ENCODE measurements at regions not wholly inside any gene's neighbourhood (a gene's known extent, or its start where the extent isn't known, plus 50 kb on each side); places are given as distances from the start of the nearest gene placed in this dataset.
"Not testable (repeated sequence)": the region's sequence is repeated elsewhere in the genome, so short reads cannot be mapped to it uniquely, and the experiment has no call there.

GRCh38 chr10:33899578-33900531, 565.4 kb upstream of the NRP1 start:
- DNase-seq (ENCODE audit: low spot score) = no peak

GRCh38 chr10:33897291-33897752, 562.9 kb upstream of the NRP1 start:
- no peak for DNase-seq (ENCODE audit: low spot score)

GRCh38 chr10:33893506-33893905, 559.0 kb upstream of the NRP1 start:
- no peak for DNase-seq (ENCODE audit: low spot score)

- DNase-seq (ENCODE audit: low spot score) = no peak
Measured at GRCh38 chr10:33889371-33889770, 554.9 kb upstream of the NRP1 start.

GRCh38 chr10:33887188-33887587, 552.7 kb upstream of the NRP1 start:
- no peak for DNase-seq (ENCODE audit: low spot score)

- DNase-seq (ENCODE audit: low spot score) = no peak
Measured at GRCh38 chr10:33886299-33886698, 551.8 kb upstream of the NRP1 start.

GRCh38 chr10:33884604-33885003, 550.1 kb upstream of the NRP1 start:
- DNase-seq (ENCODE audit: low spot score) = no peak

GRCh38 chr10:33883881-33884280, 549.4 kb upstream of the NRP1 start:
- no peak for DNase-seq (ENCODE audit: low spot score)

GRCh38 chr10:33882996-33883395, 548.5 kb upstream of the NRP1 start:
- no peak for DNase-seq (ENCODE audit: low spot score)

- DNase-seq (ENCODE audit: low spot score) = peak; percentile 7
Measured at GRCh38 chr10:33880291-33880690, 545.8 kb upstream of the NRP1 start.

- DNase-seq (ENCODE audit: low spot score) = no peak
Measured at GRCh38 chr10:33878238-33878786, 543.8 kb upstream of the NRP1 start.

- DNase-seq (ENCODE audit: low spot score) = no peak
Measured at GRCh38 chr10:33876584-33877400, 542.3 kb upstream of the NRP1 start.

- no peak for DNase-seq (ENCODE audit: low spot score)
Measured at GRCh38 chr10:33875924-33876583, 541.6 kb upstream of the NRP1 start.

- DNase-seq (ENCODE audit: low spot score) = no peak
Measured at GRCh38 chr10:33871061-33871956, 536.8 kb upstream of the NRP1 start.

- no peak for DNase-seq (ENCODE audit: low spot score)
Measured at GRCh38 chr10:33869481-33869880, 535.0 kb upstream of the NRP1 start.

- no peak for DNase-seq (ENCODE audit: low spot score)
Measured at GRCh38 chr10:33869028-33869427, 534.6 kb upstream of the NRP1 start.

- DNase-seq (ENCODE audit: low spot score) = not testable (repeated sequence)
Measured at GRCh38 chr10:33867199-33867789, 532.8 kb upstream of the NRP1 start.

GRCh38 chr10:33863352-33863751, 528.9 kb upstream of the NRP1 start:
- DNase-seq (ENCODE audit: low spot score) = no peak

GRCh38 chr10:33862536-33863105, 528.2 kb upstream of the NRP1 start:
- DNase-seq (ENCODE audit: low spot score) = no peak

GRCh38 chr10:33861833-33862232, 527.4 kb upstream of the NRP1 start:
- DNase-seq (ENCODE audit: low spot score) = no peak

All from SW480 (cell line).